ENCODE measurements at regions not wholly inside any gene's neighbourhood (a gene's known extent, or its start where the extent isn't known, plus 50 kb on each side); places are given as distances from the start of the nearest gene placed in this dataset.
A peak's percentile ranks its signal among the peaks of the same experiment; 100 is the strongest.

DNA sequence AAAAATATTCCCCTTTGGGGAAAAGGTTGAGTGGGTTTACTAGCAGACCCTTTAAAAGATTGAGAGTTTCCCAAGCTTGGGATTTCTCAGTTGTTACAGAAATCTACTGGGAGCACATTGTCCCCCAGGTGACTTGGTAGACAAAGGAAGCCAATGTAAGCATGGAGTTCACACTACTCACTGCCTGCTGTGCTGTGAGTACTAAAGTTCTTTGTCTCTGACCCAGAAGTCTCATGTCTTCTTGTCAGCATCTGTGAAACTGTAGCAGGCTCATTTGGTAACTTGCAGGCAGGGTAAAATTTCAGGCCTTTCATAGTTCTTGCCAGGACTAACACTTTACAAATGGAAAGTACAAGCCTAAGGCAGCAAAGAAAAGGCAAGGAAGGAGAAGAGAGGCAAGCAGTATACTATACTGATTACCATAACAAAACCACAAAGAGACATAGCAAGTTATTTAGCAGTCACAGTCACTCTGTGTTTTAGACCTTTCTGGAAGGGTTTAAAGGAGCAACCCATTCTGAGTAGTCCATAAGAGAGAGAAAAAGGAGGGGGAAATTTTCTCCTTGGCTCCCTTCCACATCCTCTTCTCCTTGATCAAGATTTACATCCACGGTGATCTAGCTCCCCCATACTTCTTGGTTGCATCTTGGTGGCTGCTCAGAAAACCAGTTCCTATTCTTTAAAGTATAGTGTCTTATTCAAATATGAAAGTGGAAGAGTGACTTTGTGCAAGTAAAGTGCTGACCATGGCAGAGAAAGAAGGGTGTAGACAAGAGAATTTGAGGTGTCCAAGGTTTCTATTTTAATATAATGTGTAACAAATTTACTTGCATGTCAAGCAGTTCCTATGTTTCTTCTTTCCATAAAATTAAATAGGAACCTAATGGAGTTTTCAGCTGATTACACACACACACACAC is 160.0 kb upstream of the PDE5A start:
- no peak overlapping the region for H3K4me3 ChIP-seq
- H3K9me3 ChIP-seq = no peaks in the 10 kb centered on the region
- 67 to 73% methylated on average over 1 of the region's 1 CpG for WGBS, 2 donors
- TF ChIP-seq, protein P1, sequence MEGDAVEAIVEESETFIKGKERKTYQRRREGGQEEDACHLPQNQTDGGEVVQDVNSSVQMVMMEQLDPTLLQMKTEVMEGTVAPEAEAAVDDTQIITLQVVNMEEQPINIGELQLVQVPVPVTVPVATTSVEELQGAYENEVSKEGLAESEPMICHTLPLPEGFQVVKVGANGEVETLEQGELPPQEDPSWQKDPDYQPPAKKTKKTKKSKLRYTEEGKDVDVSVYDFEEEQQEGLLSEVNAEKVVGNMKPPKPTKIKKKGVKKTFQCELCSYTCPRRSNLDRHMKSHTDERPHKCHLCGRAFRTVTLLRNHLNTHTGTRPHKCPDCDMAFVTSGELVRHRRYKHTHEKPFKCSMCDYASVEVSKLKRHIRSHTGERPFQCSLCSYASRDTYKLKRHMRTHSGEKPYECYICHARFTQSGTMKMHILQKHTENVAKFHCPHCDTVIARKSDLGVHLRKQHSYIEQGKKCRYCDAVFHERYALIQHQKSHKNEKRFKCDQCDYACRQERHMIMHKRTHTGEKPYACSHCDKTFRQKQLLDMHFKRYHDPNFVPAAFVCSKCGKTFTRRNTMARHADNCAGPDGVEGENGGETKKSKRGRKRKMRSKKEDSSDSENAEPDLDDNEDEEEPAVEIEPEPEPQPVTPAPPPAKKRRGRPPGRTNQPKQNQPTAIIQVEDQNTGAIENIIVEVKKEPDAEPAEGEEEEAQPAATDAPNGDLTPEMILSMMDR (IDR thresholded peaks at IDR 0.05) = no peak
- TF ChIP-seq POLR2A (IDR thresholded peaks at IDR 0.05) = no peak
- no peaks in the 10 kb centered on the region for H3K27me3 ChIP-seq
- H3K36me3 ChIP-seq (replicated peaks in 1 of 2; ENCODE audit: insufficient read depth in 1 of 2, low read depth in 2 of 2) = no peaks in the 10 kb centered on the region
- no peaks in the 10 kb centered on the region for H3K4me1 ChIP-seq
- DNase-seq (no peak), ATAC-seq (no peak)
- intact Hi-C loops (cut with DNase I) = no loop called here
- no peak overlapping the region for H3K27ac ChIP-seq

GRCh38 chr4:119785963-119786362 is 157.4 kb upstream of the PDE5A start:
- Histone ChIP-seq H3K27me3 (no peaks in the 10 kb centered on the region), H3K4me3 (no peak overlapping the region), H3K9me3 (no peaks in the 10 kb centered on the region), H3K27ac (no peak overlapping the region), H3K36me3 (replicated peaks in 1 of 2; ENCODE audit: insufficient read depth in 1 of 2, low read depth in 2 of 2) (no peaks in the 10 kb centered on the region), H3K4me1 (no peaks in the 10 kb centered on the region)
- TF ChIP-seq POLR2A (IDR thresholded peaks at IDR 0.05) = no peak
- TF ChIP-seq, protein P1 (IDR thresholded peaks at IDR 0.05) = peak; percentile 7 to 63 (median 48)
- DNase-seq (peak; percentile 11 to 49 (median 26)), ATAC-seq (no peak)
- intact Hi-C loops (cut with DNase I) = no loop called here

DNA sequence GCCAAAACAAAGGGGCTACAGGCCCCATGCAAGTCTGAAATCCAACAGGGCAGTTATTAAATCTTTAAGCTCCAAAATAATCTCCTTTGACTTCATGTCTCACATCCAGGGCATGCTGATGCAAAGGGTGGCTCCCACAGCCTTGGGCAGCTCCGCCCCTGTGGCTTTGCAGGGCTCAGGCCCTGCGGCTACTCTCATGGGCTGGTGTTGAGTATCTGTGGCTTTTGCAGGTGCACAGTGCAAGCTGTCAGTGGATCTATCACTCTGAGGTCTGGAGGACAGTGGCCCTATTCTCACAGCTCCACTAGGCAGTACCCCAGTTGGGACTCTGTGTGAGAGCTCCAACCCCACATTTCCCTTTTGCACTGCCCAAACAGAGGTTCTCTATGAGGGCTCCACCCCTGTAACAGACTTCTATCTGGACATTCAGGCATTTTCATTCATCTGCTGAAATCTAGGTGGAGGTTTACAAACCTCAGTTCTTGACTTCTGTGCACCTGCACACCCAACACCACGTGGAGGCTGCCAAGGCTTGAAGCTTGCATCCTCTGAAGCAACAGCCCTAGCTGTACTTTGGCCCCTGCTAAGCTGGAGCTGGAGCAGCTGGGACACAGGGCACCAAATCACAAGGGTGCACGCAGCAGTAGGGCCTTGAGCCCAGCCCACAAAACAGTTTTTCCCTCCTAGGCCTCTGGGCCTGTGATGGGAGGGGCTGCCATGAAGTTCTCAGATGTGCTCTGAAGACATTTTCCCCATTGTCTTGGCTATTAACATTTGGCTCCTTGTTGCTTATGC is 154.8 kb upstream of the PDE5A start:
- no peaks in the 10 kb centered on the region for H3K36me3 ChIP-seq (replicated peaks in 1 of 2; ENCODE audit: insufficient read depth in 1 of 2, low read depth in 2 of 2)
- DNase-seq (no peak), ATAC-seq (no peak)
- TF ChIP-seq, protein P1 (IDR thresholded peaks at IDR 0.05) = no peak
- no peak for TF ChIP-seq POLR2A (IDR thresholded peaks at IDR 0.05)
- H3K27ac ChIP-seq = no peak overlapping the region
- H3K9me3 ChIP-seq = no peaks in the 10 kb centered on the region
- no peak overlapping the region for H3K4me3 ChIP-seq
- no peaks in the 10 kb centered on the region for H3K27me3 ChIP-seq
- 70 to 77% methylated on average over 3 to 4 of the region's 4 CpGs for WGBS, 2 donors
- intact Hi-C loops (cut with DNase I) = loop anchor here (5.0 kb wide), 1 partner anchor 151 kb away; no protein-coding TSS in a partner anchor
- H3K4me1 ChIP-seq = no peaks in the 10 kb centered on the region

DNA sequence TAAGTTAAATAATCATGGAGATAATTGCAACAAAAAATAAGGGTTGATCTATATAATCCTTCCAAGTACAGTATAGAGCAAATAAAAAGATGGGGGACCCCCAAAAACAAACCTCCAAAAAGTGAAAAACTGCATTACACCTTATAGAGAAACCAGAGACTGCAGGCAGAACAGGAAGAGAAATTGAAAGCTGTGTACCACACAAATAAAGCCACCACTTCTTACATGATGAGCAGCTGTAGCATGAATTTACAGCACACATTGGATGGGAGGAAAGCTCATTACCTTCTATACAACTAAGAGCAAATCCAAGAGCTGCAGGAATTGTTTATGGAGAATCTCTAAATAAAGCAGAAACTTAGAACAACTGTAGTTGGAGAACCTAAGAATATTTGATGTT is 152.4 kb upstream of the PDE5A start:
- H3K27ac ChIP-seq = no peak overlapping the region
- no peaks in the 10 kb centered on the region for H3K36me3 ChIP-seq (replicated peaks in 1 of 2; ENCODE audit: insufficient read depth in 1 of 2, low read depth in 2 of 2)
- H3K27me3 ChIP-seq = no peaks in the 10 kb centered on the region
- H3K9me3 ChIP-seq = no peaks in the 10 kb centered on the region
- intact Hi-C loops (cut with DNase I) = loop anchor here (5.0 kb wide), 1 partner anchor 149 kb away; no protein-coding TSS in a partner anchor
- no peaks in the 10 kb centered on the region for H3K4me1 ChIP-seq
- no peak for TF ChIP-seq POLR2A (IDR thresholded peaks at IDR 0.05)
- TF ChIP-seq, protein P1 (IDR thresholded peaks at IDR 0.05) = no peak
- no peak for ATAC-seq
- no peak overlapping the region for H3K4me3 ChIP-seq
- DNase-seq = no peak
